ENCODE measurements at regions not wholly inside any gene's neighbourhood (a gene's known extent, or its start where the extent isn't known, plus 50 kb on each side); places are given as distances from the start of the nearest gene placed in this dataset.

DNA sequence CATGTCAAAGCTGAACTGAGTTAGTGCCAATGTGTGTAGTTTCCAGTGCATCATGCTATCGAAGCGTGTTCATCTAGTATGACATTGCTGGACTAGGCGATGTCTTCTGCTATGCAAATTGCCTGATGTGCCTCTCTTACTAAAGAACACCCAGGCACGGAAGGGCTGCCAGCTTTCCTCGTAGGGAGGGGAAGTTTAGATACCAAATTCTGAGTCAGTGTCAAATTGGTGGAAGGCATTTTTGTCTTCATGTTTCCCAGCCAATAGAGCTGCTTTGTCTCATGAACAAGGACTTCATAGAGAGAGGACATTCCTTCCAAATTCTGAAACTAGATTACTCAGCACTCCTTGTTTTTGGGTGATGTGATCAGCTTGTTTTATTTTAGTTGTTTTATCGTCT lies 320.1 kb downstream of the BTBD3 start:
- TF ChIP-seq, protein P1, sequence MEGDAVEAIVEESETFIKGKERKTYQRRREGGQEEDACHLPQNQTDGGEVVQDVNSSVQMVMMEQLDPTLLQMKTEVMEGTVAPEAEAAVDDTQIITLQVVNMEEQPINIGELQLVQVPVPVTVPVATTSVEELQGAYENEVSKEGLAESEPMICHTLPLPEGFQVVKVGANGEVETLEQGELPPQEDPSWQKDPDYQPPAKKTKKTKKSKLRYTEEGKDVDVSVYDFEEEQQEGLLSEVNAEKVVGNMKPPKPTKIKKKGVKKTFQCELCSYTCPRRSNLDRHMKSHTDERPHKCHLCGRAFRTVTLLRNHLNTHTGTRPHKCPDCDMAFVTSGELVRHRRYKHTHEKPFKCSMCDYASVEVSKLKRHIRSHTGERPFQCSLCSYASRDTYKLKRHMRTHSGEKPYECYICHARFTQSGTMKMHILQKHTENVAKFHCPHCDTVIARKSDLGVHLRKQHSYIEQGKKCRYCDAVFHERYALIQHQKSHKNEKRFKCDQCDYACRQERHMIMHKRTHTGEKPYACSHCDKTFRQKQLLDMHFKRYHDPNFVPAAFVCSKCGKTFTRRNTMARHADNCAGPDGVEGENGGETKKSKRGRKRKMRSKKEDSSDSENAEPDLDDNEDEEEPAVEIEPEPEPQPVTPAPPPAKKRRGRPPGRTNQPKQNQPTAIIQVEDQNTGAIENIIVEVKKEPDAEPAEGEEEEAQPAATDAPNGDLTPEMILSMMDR (conservative IDR thresholded peaks at IDR 0.05; ENCODE audit: low read depth, low read length) = no peak
- no peak for TF ChIP-seq EZH2phosphoT487 (IDR thresholded peaks at IDR 0.05; ENCODE audit: borderline replicate concordance, low read length)

Data from PC-3 (cell line).